ENCODE measurements at regions not wholly inside any gene's neighbourhood (a gene's known extent, or its start where the extent isn't known, plus 50 kb on each side); places are given as distances from the start of the nearest gene placed in this dataset.
"Not testable (repeated sequence)": the region's sequence is repeated elsewhere in the genome, so short reads cannot be mapped to it uniquely, and the experiment has no call there.

- H3K27me3 ChIP-seq, result no peaks in the 10 kb centered on the region
Measured at GRCh38 chr11:80718611-80719291, 1277.9 kb upstream of the TENM4 start.

GRCh38 chr11:80702264-80702663 is 1261.4 kb upstream of the TENM4 start:
- no peak overlapping the region for H3K4me3 ChIP-seq
- H3K27me3 ChIP-seq, result no peaks in the 10 kb centered on the region
- H3K36me3 ChIP-seq, result no peaks in the 10 kb centered on the region
- intact Hi-C loops (cut with DNase I), result no loop called here
- H3K9me3 ChIP-seq, result no peaks in the 10 kb centered on the region
- no peak overlapping the region for H3K27ac ChIP-seq
- TF ChIP-seq EP300 (IDR thresholded peaks at IDR 0.05) (no peak), CTCF (IDR thresholded peaks at IDR 0.05) (no peak), POLR2A (IDR thresholded peaks at IDR 0.05) (no peak), POLR2AphosphoS5 (IDR thresholded peaks at IDR 0.05) (no peak)
- 89 to 91% methylated on average over 2 of the region's 2 CpGs for WGBS, 2 donors
- no peak for DNase-seq
- no peaks in the 10 kb centered on the region for H3K4me1 ChIP-seq

More at GRCh38 chr11:80718611-80719291, 1277.9 kb upstream of the TENM4 start:
- H3K9me3 ChIP-seq, result no peaks in the 10 kb centered on the region
- no peak overlapping the region for H3K4me3 ChIP-seq
- no peaks in the 10 kb centered on the region for H3K4me1 ChIP-seq
- H3K36me3 ChIP-seq, result no peaks in the 10 kb centered on the region
- TF ChIP-seq POLR2A (IDR thresholded peaks at IDR 0.05) (no peak), POLR2AphosphoS5 (IDR thresholded peaks at IDR 0.05) (no peak), CTCF (IDR thresholded peaks at IDR 0.05) (no peak), EP300 (IDR thresholded peaks at IDR 0.05) (no peak)
- no peak overlapping the region for H3K27ac ChIP-seq
- DNase-seq, result no peak
- WGBS, 2 donors, result 74 to 81% methylated on average over 2 of the region's 2 CpGs
- intact Hi-C loops (cut with DNase I), result no loop called here

GRCh38 chr11:80700386-80700785 is 1259.6 kb upstream of the TENM4 start:
- 37 to 66% methylated on average over 4 of the region's 4 CpGs for WGBS, 2 donors
- intact Hi-C loops (cut with DNase I), result no loop called here
- no peak for DNase-seq
- Histone ChIP-seq H3K36me3 (no peaks in the 10 kb centered on the region), H3K4me1 (no peaks in the 10 kb centered on the region), H3K27me3 (no peaks in the 10 kb centered on the region), H3K4me3 (no peak overlapping the region), H3K27ac (no peak overlapping the region), H3K9me3 (no peaks in the 10 kb centered on the region)
- TF ChIP-seq CTCF (IDR thresholded peaks at IDR 0.05), result no peak

- H3K4me3 ChIP-seq; H3K4me1 ChIP-seq; H3K36me3 ChIP-seq; intact Hi-C loops (cut with DNase I); H3K9me3 ChIP-seq; DNase-seq; H3K27ac ChIP-seq; H3K27me3 ChIP-seq: not testable (repeated sequence)
- 57 to 77% methylated on average over 16 of the region's 16 CpGs for WGBS, 2 donors
Measured at GRCh38 chr11:80699406-80700177, 1258.8 kb upstream of the TENM4 start.

GRCh38 chr11:80698637-80699036 is 1257.8 kb upstream of the TENM4 start:
- 91 to 94% methylated on average over 1 of the region's 1 CpG for WGBS, 2 donors
- H3K27ac ChIP-seq, result no peak overlapping the region
- intact Hi-C loops (cut with DNase I), result no loop called here
- no peak for DNase-seq
- no peaks in the 10 kb centered on the region for H3K9me3 ChIP-seq
- no peaks in the 10 kb centered on the region for H3K27me3 ChIP-seq
- H3K36me3 ChIP-seq, result no peaks in the 10 kb centered on the region
- no peak overlapping the region for H3K4me3 ChIP-seq
- no peaks in the 10 kb centered on the region for H3K4me1 ChIP-seq
- TF ChIP-seq POLR2A (IDR thresholded peaks at IDR 0.05) (no peak), CTCF (IDR thresholded peaks at IDR 0.05) (no peak), EP300 (IDR thresholded peaks at IDR 0.05) (no peak), POLR2AphosphoS5 (IDR thresholded peaks at IDR 0.05) (no peak)

Data from sigmoid colon (tissue), 6 donors.